ENCODE measurements at regions not wholly inside any gene's neighbourhood (a gene's known extent, or its start where the extent isn't known, plus 50 kb on each side); places are given as distances from the start of the nearest gene placed in this dataset.

GRCh38 chr6:104022126-104022525, 837.6 kb downstream of the HACE1 start:
- no peak for TF ChIP-seq CTCF (IDR thresholded peaks at IDR 0.05)
- TF ChIP-seq POLR2A (IDR thresholded peaks at IDR 0.05; ENCODE audit: low read depth): no peak

All from esophagus muscularis mucosa (tissue), 3 donors.